Uterus (tissue), 2 donors: ENCODE measurements at regions not wholly inside any gene's neighbourhood (a gene's known extent, or its start where the extent isn't known, plus 50 kb on each side); places are given as distances from the start of the nearest gene placed in this dataset.
"Not testable (repeated sequence)": the region's sequence is repeated elsewhere in the genome, so short reads cannot be mapped to it uniquely, and the experiment has no call there.

Experiments used
- CTCF ChIP-seq, 4 experiments: fragments of 200-600 bp in 2 of 4; fragments of 450-650 bp in 2 of 4; sonication (generic) in 2 of 4; IDR thresholded peaks; one replicate each; pipeline ENCODE4 v1.5.1; 2016 to 2019; ENCODE audit warnings: antibody characterized with exemption in 4 of 4, mild to moderate bottlenecking in 2 of 4, moderate library complexity in 1 of 4
- POLR2A ChIP-seq, 2 donors: fragments of 450-650 bp; IDR thresholded peaks; one replicate each; pipeline ENCODE4 v1.6.1; 2016; ENCODE audit warnings: antibody characterized with exemption in 2 of 2, mild to moderate bottlenecking in 1 of 2, moderate library complexity in 1 of 2

- TF ChIP-seq CTCF, POLR2A (IDR thresholded peaks at IDR 0.05): not testable (repeated sequence)
Observed at GRCh38 chr5:62752998-62753367, 174.4 kb downstream of the LRRC70 start.
